ENCODE measurements at regions not wholly inside any gene's neighbourhood (a gene's known extent, or its start where the extent isn't known, plus 50 kb on each side); places are given as distances from the start of the nearest gene placed in this dataset.

GRCh38 chr2:51697095-51697494 is 665.2 kb upstream of the NRXN1 start:
- DNase-seq, result no peak

GRCh38 chr2:51695531-51695930 is 663.6 kb upstream of the NRXN1 start:
- no peak for DNase-seq

- no peak for DNase-seq
These were observed 661.7 kb upstream of the NRXN1 start for GRCh38 chr2:51693640-51694039.

DNA sequence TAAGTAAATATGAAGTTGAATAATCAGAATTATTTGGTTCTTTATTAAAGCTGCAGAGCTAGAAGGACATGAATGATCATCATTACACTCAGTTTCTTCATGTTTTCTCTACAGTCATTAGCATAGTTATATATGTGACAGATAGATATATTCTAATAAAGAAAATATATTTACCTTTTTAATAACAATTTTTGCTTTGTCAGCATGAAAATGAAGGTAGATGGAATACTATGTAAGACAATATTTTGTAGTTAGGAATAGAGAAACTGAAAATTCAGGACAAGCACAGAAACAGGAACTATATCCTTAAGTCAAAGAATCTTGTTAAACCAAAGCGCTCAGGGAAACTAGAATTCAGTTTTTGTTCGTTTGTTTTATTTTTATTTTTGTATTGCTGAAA is 649.9 kb upstream of the NRXN1 start:
- DNase-seq, result no peak

DNA sequence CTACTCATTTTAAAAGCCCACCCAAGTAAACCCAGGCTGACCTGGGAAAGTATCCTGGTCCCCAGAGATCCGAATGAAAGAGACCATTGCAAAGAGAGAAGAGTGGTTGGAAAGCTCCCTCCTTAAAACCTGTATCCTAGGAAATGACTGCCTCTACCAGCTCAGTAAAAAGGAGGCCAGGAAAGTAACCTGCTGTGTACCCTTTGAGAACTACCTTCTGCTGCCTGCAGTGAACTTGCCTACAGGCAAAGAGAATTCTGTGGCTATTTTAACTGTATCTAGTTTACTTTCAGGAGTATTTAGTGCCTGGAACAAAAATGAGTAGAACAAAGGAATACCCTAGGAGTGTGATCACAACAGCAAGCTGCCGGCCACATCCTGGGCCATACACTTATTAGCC is 641.7 kb upstream of the NRXN1 start:
- no peak for DNase-seq

DNA sequence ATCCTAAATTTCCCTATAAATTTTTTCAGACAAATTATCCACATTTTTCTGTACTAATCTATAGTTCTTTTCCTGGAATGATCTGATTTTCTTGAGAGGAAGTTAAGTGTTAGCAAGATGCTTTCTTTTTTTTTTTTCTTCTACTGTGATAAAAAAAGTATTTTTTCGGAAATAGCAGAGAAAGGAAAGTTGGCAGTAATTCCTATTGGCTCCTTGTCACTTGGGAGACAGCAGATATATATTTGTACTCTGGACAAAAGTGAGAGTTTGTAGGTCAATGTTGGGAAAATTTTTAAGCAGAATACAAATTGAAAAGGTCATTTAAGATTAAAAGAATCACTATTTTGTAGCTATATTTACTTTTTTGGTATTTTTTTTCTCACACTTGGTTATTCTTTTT is 635.7 kb upstream of the NRXN1 start:
- DNase-seq, result no peak

- DNase-seq, result no peak
These were observed 630.3 kb upstream of the NRXN1 start for GRCh38 chr2:51662187-51662586.

- no peak for DNase-seq
These were observed 625.9 kb upstream of the NRXN1 start for GRCh38 chr2:51657849-51658248.

DNA sequence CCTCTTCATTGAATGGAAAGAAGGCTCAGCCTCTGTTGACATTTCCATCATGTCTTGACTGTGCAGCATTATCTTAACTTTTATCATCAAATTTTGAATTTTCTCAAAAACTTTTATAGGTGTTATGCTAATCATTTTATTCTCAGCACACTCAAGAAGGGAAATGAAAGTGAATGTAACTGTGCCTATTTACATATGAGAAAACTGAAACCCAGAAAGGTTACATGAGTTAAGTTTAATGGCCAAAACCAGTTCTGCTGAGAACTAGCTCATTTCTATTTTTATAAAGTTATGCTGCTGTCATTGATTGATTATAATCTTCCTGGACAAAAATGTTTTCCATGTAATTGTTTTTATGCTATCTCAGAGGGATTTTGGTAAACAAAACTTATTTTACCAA is 618.8 kb upstream of the NRXN1 start:
- no peak for DNase-seq

GRCh38 chr2:51649366-51649765 is 617.4 kb upstream of the NRXN1 start:
- DNase-seq, result no peak

DNA sequence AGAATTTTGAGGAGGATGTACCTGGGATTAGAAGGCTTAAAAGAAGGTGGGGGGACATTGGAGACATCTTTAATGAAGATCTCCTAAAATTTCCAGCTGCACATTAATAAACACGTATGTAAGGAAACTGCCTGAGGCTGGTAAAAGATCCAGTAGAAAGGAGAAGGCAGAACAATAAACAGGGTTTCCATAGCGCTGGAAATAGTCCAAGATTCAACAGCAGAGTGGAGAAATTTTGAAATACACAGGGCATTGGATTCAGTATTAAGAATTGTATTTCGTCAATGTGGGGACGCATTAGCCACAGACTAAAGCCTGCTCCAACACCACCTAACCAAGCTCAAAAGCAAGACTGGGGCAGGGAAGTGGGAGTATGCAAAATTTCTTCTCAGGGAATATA is 606.9 kb upstream of the NRXN1 start:
- no peak for DNase-seq

GRCh38 chr2:51633073-51633472 is 601.1 kb upstream of the NRXN1 start:
- DNase-seq, result no peak

DNA sequence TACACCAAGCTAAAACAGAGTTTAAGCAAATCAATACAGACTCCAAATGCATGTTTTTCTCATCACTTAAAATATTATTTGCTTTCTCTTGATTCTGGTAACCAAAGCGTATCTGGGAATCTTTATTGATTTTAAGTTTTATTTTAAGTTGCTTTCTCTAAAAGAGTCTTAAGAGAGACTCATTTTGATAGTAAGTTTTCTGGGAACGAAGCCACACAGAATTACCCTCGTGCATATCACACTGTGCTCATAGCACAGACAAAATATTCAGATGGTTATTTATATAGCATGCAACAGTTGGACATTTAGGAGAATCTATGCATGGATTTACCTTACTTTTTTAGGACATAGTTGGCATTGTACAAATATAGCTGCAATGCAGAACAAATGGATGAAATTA is 597.5 kb upstream of the NRXN1 start:
- no peak for DNase-seq

DNA sequence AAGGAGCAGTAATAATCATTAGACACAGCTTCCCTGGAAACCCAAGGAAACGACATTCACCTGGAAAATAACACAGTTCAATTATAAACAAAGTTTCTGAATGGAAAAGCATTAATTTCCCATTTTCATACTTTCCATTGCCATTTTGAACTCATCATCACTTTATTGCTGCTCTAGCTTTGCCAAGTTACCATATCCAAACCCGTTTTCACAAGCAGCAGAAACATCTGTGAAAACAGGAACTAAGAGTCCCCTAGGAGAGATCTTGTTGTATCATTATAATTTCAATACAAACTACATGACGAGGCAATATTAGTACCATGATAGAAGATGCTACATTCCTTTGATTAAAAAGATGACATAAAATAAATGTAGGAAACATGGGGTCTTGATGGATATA is 597.0 kb upstream of the NRXN1 start:
- no peak for DNase-seq

GRCh38 chr2:51624995-51625394 is 593.1 kb upstream of the NRXN1 start:
- DNase-seq, result no peak

DNA sequence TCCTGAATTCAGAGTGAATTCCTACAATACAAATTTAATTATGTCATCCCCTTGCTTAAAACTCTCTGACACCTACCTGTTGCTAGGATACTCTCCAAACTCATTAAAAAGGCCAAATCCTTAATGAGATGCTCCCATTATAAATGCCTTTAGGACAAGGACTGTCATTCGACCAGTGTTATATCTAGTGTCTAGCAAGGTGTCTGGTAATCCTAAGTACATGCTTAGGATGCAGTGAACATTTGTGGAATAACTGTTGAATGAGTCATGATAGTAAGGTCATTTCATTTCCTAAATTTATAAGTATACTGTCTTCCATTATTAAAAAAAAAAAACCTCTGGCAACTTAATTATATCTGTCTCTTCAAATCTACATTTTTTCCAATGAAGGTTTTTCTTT is 588.9 kb upstream of the NRXN1 start:
- no peak for DNase-seq

DNA sequence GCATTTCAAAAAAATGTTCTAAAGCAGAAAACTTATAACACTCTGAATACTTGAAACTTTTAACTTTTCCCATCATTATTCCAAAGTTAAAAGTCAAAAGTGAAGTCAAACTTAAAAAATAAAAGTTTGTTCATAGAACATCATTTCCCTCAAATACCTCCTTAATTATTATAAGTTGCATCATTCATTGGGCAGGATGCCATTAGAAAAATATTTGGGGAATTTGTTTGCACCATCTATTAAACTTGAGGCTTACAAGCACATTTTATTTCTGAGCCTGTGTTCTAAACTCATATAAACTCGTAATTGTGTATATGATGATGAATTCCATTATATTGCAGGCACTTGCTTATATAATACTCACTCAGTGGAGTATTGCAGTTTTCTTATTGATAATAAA is 588.0 kb upstream of the NRXN1 start:
- DNase-seq, result no peak

DNA sequence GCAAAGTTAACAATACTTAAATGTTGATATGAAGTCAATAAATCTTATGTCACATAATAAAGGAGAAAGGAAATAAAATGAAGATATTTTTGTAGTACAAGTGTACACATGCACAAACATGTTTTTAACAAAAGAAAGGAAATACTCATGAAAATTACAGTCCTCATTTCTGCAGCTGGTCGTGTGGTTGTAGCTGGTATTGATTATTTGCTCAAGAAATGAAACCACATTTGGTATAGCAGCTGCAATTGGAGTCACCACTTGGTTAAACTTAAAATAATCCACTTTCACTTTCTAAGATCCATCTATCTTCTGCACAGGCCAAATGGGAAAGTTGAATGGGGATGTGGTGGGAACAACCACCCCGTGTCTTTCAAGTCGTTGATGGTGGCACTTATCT is 580.5 kb upstream of the NRXN1 start:
- no peak for DNase-seq

DNA sequence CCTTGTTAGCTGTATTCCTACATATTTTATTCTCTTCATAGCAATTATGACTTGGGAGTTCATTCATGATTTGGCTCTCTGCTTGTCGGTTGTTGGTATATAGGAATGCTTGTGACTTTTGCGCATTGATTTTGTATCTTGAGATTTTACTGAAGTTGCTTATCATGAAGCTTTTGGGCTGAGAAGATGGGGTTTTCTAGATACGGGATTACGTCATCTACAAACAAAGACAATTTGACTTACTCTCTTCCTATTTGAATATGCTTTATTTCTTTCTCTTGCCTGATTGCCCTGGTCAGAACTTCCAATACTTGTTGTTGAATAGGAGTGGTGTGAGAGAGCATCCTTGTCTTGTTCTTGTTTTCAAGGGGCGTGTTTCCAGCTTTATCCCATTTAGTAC is 569.8 kb upstream of the NRXN1 start:
- DNase-seq, result no peak

- DNase-seq, result no peak
These were observed 565.2 kb upstream of the NRXN1 start for GRCh38 chr2:51597086-51597485.

DNA sequence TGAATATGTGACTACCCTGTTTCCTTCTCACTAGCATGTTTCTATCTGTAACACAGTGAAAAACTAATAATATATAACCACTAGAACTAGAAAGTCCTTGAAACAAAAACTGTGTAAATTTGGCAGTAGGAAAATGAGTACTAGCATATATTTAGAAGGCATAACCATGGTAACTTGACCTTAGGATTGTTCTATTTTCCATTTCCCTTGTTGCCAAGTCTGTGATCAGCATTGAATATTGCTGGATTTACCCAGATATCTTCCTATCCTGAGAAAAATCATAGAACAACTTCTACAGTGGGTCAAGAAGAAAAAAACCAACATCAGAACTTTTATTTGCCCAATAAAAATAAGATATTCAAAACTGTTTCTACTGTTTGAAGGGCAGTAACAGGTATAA is 563.9 kb upstream of the NRXN1 start:
- no peak for DNase-seq

DNA sequence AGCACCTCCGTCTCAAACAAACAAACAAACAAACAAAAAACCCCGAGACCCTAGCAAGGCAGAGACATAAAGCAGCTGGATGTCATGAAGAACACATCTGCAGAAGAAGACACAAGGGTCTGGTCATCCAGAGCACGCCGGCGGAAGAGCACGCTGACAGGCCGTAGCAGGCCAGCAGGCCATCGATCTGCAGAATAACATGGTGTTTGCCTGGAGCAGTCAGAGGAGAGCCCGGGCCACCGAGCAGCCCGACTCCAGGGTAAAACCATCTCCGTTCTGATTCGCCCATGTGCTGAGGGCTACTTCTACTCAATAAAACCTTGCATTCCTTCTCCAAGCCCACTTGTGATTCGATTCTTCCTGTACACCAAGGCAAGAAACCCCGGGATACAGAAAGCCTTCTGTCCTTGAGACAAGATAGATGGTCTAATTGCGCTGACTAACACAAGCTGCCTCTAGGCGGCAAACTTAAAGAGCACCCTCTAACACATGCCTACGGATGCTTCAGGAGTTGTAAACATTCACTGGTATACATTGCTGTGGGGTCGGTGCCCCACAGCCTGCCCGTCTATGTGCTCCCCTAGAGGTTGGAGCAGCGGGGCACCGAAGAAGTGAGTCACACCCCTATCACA is 549.8 kb upstream of the NRXN1 start:
- DNase-seq, result no peak

DNA sequence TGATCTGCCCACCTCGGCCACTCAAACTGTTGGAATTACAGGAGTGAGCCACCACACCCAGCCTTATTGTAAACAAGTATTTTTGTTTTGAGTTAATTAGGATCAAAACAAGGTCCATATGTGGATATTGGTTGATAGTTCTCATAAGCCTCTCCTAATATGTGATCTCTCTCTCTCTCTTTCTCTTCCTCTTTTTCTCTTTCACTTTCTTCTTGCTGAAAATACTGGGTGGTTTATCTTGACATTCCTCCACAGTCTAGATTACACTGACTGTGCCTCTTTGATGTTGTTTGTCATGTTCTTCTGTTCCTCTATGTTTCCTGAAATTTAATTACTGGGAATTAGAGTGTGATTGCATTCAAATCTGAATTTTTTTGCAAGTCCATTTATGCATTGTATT is 547.5 kb upstream of the NRXN1 start:
- DNase-seq, result no peak

DNA sequence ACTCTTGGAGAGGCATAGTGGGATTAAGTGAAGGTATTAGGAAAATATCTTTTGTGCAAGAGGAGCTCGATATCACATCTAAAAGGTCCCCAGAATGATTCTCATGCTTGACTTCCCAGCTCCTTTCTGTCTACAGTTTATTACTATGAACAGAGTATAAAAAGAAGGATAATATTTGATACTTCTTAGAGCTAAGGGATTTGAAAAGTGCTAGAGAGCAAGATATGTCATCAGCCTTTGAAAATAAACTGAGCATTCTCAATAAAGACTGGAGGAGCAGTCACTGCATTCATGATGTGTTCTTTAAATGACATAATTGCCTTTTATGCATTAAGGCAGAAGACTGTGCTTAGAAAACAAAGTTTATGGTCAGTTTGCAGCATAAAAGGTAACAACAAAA is 543.2 kb upstream of the NRXN1 start:
- no peak for DNase-seq

DNA sequence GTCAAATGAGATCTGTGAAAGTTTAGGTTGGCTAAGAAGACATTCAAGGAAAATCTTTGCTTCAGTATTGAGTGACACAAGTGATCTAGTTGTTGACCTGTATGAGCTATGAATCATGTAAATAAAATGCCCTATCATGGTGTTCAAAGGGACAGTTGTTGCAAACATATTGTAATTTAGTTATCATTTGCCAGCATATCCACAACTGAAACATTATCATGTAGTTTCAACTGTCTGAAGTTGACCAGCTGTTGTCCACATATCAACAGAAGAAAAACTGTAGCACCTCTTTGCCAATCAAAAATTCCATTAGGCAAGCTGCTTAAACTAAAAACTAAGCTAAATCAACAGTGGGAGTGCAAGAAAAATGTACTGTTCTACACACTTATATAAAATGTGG is 527.1 kb upstream of the NRXN1 start:
- no peak for DNase-seq

DNA sequence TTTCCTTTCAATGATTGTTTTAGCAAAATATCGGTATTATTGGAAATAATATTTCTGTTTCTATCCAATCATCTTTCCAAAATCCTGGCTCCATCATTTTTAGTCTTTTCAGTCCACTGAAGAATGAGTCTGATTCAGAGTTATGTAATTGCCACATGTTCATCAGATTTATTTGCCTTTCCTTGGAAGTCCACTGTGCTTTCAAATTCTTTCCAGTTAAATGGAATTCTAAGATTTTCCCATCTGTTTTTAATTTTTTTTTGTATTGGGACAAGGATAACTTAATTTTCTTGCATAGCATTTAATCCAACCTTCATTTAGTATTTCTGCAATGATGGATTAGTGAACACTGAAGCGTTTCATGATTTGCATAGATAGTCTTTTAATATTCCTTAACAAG is 521.5 kb upstream of the NRXN1 start:
- DNase-seq, result no peak

Measured in cerebellar nuclear complex (tissue), 1 donor.